HK-2 (cell line): ENCODE measurements at regions not wholly inside any gene's neighbourhood (a gene's known extent, or its start where the extent isn't known, plus 50 kb on each side); places are given as distances from the start of the nearest gene placed in this dataset.

Experiments
- DNase-seq: peaks from one replicate; pipeline ENCODE4 v3.0.0-alpha.2; 2018; ENCODE audit not compliant: unreplicated experiment

DNA sequence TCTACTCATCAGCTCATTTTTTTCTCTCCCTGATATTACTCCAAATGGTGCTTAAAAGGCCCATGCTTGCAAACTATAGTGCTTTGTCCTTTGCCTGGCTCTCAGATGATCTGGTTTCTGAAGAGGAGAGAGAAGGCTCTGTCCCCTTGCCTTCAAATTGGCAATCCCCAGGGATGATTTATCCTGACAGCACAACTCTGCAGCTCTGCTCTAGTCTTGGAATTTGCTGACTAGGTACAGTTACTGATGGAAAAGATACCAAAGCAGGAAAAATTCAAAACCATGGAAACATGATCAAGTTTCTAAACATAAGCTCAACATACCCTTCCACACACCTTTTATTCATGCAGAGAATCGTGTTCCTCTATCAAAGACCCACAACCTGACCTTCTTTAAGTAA lies 106.7 kb upstream of the CADPS start:
- no peak for DNase-seq

DNA sequence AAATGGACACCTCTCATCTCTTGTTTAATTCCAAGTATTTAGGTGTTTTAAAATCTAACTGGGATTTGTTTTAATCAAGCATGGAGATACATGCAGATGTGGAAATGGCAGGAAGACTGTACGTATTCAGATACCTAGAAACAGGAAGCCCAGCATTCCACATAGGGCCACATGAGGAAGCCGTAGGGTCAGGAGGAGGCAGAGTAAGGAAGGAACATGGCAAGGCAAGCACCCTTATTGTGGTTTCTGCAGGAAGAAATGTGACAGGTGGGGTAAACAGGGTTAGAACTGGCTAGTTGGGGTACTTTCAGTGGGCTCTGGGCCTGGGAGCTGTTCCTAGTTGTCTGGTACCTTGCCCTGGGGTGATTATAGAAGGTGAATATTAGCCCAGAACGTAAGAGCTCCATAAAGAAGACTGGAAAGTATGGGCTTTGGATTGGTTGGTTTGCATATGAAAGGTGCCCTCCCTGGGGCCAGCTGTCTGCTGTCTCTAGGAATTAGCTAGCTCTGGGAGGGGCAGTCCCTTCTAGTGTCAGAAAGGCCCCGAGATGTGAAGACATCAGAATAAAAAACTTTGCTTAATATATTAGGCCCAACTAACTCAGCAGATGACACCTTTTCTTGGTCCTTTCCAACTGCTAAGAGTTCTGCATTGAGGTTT lies 107.7 kb upstream of the CADPS start:
- DNase-seq, result no peak

DNA sequence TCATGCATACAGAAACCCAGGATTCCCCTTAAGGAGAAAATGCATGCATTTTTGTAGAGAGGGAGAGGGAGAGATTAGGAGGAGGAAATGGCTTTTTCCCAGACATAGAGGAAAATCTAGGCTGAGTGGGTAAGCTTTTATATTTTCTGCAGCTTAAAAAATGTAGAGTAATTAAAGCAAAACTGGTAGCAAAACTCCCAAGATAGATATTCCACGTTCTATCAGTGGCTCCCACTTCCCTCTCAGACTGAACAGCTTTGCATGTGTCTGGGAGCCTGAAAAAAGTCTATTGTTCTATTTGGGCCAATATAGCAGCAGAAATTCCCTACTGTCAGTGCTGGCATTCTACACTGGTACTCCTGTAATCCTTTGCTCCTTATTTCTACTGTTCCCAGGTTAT lies 110.8 kb upstream of the CADPS start:
- DNase-seq, result no peak

DNA sequence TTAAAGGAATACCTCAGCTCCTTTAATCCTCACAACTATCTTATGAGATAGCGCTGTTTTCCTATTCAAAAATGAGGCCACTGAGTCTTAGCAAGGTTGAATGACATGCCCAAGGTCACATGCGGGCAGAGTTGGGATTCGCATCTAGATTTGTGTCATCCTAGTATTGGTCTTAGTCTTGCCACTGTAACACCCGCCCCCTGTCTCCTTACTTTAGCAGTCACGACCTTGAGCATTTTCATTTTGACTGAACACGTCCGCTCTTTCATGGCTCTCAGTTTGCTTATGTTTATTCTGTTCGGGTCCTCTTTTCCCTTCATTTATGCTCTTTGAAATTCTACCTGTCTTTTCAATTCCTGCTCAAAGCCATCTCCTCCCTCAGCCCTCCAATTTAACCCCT lies 112.5 kb upstream of the CADPS start:
- DNase-seq, result no peak

DNA sequence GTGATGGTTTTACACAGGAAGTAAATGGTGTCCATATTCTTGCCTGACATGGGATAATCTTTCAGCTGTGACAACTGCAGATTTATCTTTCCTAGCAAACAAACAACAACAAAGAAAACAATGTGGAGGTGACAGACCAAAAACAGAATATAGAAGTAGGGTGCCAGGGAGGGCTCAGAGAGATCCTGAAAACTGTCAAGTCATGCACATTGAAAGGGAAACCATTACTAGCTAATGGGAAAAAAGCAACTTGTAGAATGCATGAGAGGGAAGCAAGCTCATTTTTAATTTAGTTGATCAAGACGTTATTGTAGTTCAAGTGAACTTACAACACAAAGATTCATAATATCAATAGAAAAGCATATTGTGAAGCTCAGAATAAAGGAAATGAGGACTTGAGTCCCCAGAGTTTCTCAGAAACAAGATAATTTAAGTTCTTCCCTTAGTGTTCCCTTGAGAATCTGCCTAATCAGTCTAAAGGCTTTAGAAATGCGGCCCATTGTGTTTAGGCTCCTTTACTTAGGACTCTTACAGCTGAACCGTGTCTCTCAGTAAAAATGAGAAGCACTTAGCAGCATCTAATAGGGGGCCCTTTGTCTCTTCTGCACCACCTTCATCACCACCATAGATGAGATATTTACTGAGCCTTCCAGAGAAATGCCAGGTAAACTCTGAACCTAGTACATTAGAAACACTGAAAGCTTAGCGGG lies 115.6 kb upstream of the CADPS start:
- no peak for DNase-seq

DNA sequence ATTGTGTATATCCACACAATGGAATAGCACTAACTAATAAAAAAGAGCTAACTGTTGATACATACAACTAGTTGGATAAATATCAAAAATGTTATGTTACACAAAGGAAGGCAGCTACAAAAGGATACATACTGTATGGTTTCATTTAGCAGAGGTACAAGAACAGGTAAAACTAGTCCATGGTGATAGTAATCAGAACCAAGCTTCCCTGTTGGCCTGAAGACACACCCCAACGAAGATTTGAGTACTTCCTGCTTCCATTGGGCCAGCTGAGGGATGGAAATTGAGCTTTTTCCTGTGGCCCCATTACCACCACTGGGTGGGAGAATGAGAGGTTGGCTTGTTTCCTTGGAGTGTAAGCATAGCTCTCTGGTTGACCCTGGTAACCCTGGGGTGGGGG lies 117.3 kb upstream of the CADPS start:
- no peak for DNase-seq

DNA sequence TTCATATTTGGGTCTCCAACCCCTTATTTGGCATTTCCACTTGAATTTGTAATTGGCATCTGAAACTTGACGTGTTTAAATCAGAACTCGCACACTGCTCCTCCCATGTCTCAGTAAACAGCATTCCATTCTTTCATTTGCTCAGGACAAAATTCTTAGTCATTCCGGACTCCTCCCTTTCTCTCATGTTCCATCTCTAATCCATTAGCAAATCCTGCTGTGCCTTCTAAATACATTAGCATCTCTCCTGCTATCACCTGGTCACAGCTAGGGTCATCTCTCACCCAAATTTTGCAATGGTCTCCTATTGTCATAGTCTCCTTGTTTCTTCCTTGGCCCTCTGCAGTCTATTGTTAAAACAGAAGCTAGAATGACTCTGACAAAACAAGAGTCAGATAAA lies 119.9 kb upstream of the CADPS start:
- DNase-seq, result no peak

DNA sequence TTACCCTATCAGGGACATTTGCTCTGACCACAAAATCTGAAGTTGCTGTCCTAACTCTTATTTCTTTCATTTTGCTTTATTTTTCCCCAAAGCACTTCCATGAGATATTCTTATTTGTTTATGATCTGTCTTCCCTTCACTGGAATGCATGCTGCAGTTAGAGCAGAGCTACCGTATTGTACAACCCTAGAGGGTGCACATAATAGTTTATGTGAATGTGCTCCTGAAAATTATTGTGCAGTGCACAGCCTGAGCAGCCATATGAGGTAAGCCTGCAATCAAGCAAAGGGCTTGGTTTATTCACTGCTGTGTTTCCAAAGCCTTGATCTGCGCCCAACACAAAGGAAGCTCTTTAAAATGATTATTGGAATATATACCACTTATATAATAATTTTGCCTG lies 120.3 kb upstream of the CADPS start:
- DNase-seq, result no peak

DNA sequence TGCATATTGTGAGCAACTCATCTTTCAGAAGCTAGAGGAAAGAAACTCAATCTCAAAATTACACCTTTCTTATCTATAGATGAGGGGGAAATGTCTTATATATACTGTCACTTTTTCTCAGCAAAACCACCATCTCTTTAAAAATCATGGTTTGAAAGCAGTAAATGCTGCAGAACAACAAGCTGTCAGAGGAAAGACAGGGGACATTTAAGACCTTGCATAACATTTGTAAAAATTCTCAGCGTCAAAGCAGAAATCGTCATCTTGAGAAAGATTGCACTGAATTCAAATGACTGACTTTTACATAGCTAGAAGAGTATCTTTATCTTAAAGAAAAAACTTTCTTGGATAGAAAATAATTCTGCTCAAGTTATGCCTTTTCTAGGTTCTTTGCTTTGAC lies 122.2 kb upstream of the CADPS start:
- no peak for DNase-seq

DNA sequence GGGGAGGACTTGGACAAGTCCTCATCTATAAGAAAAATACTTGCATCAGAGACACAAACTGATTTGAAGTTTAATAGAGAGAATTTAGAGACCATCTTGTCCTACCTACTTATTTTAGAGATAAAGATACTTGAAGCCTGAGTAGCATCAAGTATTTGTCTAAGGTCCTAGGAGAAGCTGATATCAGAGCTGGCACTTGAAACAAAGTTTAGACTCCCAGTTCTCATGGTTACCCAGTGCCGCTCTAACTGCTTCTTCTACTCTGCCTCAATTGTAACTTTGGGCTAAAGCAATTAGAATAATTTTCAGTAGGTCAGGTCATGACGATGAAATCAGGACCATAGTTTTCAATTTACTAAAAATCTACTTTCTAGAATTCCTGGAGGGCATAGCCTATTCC lies 123.9 kb upstream of the CADPS start:
- DNase-seq, result no peak

DNA sequence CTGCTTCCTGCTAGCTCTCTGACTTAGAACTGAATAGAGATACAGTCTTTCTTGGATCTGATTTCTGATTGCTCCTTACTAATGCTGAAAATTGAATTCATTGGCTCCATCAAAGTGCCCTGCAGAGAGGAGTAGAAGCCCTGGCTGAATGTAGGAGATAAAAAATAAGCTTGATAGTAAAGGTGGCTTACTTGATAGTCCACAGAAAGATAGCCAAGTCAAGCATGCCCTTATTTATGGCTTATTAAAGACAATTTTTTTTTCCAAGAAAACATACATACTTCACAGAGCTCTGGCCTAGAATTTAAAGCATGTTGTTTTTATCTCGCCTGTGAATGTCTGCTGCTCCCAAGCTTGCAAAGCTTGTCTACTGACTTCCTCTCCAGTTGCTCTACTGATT lies 124.6 kb upstream of the CADPS start:
- no peak for DNase-seq

DNA sequence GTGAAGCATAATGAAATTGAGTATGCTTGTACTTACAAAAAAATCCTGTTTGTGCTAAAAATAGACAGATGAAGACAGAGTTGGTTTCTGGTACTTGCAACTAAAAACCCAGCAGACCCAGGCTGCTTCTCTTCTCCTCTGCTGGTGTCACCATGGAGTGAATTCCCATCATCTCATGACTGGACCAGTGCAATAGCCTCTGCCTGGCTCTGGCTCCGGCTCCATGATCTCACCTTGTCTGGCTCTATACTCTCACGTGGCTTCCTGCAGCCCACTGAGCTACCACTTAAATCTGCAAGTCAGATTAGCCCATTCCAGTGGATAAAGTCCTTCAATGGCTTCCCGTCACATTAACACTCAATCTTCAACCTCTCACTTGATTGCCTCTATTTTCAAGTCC lies 129.2 kb upstream of the CADPS start:
- no peak for DNase-seq

DNA sequence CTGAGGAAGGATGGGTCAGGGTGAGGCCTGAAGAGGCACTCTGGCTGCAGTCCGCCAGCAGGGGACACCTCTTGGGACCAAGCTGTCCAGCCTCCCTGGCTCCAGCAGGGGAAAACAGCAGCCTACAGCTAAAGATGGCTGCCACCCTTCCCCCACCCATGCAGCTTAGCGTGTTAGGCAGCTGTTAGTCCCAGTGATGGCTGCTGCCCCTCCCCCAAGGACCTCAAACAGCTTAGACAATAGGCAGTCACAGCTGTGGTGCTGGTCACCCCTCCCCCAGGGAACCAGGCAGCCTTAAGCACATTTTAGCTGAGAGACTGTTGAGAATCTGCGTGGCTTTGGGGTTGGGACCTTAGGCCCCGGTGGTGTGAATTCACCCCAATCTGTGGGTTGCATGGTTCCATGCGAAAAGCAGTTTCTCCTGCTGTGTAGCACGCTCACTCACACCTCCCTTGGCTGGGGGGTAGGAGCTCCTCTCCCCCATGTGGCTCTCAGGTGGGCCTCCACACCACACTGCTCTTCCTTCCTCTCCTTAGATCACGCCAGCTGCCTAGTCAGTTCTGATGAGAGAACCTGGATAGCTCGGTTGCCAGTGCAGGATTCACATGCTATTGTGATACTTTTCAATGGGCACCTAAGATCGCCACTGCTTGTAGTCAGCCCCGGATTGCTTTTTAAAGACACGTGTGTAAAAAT lies 140.5 kb upstream of the CADPS start:
- no peak for DNase-seq

DNA sequence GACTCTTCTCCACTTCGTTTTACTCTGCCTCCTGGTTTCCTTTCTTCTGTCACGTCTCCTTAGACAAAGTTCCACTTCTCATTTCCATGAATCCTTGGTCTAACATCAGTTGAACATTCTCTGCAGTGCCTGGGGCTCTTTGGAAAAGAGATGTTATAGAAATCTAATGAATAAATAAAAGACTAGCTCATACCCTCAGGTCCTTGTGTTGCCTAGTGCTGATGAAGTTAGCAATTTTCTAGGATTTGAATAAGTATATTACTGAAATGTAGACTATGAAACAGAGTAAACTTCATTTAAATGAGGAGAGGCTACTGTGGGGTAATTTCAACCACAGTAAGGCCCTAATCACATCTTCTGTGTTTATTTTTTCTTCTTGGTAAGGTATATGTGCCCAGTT lies 146.9 kb upstream of the CADPS start:
- no peak for DNase-seq

DNA sequence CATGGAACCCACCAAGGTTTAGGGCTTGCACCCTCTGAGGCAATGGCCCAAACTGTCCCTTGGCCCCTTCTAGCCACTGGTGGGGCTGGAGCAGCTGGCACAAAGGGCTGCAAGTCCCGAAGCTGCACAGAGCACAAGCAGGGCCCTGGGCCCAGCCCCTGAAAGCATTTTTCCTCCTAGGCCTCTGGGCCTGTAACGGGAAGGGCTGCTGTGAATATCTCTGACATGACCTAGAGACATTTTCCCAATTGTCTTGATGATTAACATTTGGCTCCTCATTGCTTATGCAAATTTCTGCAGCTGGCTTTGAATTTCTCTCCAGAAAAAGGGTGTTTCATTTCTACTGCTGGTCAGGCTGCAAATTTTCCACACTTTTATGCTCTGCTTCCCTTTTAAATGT lies 151.5 kb upstream of the CADPS start:
- DNase-seq, result no peak

DNA sequence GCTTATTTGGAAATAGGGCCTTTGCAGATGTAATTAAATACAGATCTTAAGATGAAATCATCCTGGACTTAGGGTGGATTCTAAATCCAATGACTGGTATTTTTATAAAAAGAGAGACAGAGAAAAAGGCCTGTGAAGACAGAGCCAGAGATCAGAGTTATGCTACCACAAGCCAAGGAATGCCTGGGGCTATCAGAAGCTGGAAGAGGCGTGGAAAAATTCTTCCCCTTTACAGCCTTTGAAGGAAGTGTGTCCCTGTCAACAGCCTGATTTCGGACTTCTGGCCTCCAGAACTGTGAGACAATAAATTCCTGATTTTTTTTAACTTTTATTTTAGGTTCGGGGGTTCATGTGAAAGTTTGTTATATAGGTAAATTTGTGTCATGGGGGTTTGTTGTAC lies 154.1 kb upstream of the CADPS start:
- no peak for DNase-seq

DNA sequence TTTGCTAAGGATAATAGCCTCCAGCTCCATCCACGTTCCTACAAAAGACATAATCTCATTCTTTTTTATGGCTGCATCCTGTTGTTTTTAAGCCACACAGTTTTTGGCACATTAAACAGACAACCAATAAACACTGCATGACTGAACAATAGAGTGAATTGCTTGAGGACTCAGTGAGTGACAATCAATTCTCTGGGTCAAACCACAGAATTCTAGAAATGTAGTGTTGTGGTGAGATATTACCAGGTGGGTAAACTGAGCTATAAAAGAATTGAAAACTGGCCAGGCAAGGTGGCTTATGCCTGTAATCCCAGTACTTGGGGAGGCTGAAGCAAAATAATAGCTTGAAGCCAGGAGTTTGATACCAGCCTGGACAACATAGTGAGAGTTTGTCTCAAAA lies 154.7 kb upstream of the CADPS start:
- no peak for DNase-seq

DNA sequence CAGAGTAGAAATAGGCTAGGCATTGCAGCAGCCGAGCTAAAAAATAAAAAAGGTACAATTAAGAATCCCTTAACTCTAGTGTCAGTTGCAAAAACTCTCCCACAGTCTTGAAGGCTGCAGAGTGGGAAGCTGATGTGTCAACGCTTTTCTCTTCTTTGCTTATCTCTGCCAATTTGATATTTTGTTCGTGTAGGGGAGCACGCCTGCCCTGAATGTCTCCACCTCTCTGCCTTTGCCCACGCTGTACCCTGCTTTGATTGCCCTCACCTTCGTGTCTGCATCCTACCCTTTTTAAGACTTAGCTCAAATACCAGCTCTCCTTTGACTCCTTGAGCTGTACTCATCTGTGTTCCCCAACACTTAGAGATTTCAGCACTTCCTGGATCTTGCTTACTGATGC lies 155.4 kb upstream of the CADPS start:
- DNase-seq, result no peak

DNA sequence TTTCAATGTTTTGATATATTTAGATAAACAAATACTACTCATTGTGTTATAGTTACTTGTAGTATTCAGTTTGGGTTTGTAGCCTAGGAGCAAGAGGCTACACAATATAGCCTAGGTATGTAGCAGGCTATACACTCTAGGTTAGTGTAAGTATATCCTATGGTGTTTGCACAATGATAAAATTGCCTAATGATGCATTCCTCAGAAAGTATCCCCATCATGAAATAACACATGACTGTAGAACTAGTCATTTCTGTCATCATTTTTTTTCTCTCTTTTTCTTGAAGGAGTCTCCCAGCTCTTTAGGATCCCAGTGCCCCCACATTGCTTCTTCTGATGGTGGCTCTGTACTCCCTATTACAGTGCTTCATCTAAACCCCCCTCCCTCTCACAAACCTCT lies 157.7 kb upstream of the CADPS start:
- DNase-seq, result no peak

DNA sequence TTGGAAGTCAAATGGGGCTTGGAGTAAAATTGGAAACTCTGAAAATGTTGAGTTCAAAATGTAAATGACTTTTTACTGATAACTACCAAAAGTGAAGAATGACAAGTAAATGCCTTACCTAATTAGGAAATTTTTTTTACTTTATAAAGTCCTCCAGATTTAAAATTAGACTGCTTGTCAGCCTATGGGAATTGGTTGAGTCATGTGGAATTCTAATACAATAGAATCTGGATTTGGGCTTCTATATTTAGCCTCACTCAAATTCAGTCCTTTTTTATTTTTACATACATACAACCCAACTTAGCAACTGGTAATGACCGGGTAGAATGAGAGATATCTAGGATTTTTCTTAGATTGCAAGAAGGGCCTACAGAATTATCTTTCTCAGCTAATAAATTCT lies 158.9 kb upstream of the CADPS start:
- DNase-seq, result no peak

DNA sequence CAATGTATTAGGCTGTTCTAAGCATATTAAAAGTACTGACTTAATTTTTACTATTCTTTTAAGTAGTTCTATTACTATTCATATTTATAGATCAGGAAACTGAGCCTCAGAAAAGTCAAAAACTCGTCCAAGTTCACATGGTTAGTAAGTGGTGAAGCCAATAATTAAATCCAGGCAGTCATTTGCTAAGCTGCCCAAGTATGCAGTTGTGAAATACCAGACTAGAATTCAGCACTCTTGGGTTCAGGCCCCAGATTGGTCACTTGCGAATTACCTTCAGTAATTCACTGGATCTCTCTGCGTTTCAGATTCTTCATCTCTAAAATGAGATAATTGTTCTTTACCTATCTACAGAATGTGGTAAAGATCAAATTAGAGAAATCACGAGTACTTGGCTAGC lies 161.9 kb upstream of the CADPS start:
- DNase-seq, result no peak

DNA sequence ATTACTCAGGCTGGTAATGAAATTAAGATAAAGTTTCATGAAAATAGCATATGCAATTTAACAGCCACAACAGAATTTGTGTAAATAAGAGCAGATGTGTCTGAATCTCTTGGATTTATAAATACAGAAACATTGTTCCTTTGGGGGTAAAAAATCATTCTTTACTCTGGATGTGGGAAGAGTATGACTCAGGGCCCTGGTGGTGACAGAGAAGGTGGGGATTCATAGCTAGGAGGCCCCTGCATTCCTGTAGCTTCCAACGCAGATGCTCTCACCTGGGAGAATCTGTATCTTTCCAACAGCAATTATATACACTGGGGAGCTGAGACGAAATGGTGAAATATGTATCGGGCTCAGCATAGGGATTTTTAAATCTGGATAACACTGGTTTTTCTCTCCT lies 167.6 kb upstream of the CADPS start:
- DNase-seq, result no peak

DNA sequence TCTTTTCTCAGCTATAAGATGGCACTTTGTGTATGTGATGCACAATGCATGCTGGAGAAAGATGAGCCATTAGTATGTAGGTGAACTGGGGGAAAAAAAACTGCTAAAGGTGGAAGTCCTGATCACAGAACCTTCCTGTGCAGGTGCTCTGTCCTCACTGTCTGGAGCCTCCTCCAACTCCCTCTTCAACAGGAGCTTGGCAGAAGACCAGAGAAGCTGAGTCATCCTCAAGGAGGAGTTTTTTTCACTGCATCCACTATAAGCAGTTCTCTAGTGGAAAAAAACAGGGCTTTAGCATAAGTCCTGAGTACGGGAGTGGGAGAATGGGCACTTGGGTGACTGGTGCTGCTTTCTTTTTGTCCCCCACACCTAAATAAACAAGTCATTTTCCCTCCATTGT lies 168.4 kb upstream of the CADPS start:
- DNase-seq, result no peak
